ENCODE measurements at regions not wholly inside any gene's neighbourhood (a gene's known extent, or its start where the extent isn't known, plus 50 kb on each side); places are given as distances from the start of the nearest gene placed in this dataset.

GRCh38 chr3:5428607-5429516 lies 241.4 kb downstream of the EDEM1 start:
- DNase-seq (ENCODE audit: low spot score): no peak

DNA sequence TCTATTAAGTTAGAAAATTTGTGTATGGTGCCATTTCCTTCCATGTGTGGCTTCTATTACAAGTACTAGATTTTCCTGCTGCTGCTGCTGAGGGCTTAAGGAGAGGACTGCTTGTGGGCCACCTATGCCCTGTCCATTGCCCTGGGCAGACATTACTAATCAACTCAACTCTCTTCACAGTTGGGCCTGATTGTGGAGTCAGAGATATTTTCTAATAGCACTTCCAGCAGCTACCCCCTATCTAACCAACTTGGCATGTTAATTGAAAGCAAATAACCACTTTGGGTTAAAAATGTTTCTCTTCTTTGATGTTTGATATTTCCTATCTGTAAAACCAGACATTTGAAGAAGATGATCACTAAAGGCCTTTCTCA lies 242.0 kb downstream of the EDEM1 start:
- DNase-seq (ENCODE audit: low spot score): no peak

- no peak for DNase-seq (ENCODE audit: low spot score)
Measured at GRCh38 chr3:5430701-5431100, 243.2 kb downstream of the EDEM1 start.

GRCh38 chr3:5431146-5431545 lies 243.6 kb downstream of the EDEM1 start:
- DNase-seq (ENCODE audit: low spot score): no peak

DNA sequence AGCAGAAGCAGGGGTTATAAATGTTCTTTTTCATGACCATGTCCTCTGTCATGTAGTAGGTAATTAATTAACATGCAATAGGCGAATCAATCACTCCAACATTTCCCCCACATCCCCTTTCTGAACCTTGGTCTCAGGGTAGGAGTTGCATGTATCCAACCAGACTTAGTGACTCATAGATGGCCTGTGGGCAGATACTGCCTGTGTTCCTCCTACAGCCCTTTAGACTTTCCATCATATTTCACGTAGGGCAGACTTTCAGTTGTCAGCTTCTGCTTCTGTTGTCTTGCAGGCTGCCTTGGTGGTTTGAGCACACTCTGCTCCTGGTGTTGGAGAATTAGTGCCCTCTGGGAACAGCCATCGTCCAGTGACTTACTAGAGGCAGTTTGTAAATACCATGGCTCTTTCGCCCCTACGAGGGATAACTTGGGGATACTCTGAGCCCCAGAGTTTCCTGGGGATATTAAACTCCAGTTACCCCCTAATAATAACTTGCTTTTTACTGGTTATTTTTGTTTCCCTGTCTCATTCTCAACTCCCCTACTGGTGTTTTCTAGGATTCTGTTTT lies 244.4 kb downstream of the EDEM1 start:
- no peak for DNase-seq (ENCODE audit: low spot score)

DNA sequence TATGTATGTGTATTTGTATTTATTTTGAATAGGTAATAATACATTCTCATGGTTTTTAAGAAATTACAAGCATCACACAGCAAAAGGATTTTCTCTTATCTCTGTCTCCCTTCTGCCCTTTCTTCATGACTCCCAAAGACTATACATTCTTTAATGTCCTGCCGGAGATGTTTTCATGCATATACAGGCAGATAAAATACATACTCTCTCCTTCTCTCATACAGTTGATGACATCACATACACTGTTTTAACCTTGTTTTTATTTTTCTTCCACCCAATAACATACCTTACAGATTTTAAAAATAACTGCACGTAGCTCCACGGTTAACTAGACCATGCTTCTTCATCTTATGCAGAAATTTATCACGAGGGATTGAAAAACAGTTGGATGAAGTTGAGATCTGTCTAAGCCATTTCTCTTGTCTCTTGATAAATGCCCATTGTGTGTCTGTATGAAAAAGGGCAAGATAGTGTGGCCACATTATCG lies 249.8 kb downstream of the EDEM1 start:
- DNase-seq (ENCODE audit: low spot score): no peak

DNA sequence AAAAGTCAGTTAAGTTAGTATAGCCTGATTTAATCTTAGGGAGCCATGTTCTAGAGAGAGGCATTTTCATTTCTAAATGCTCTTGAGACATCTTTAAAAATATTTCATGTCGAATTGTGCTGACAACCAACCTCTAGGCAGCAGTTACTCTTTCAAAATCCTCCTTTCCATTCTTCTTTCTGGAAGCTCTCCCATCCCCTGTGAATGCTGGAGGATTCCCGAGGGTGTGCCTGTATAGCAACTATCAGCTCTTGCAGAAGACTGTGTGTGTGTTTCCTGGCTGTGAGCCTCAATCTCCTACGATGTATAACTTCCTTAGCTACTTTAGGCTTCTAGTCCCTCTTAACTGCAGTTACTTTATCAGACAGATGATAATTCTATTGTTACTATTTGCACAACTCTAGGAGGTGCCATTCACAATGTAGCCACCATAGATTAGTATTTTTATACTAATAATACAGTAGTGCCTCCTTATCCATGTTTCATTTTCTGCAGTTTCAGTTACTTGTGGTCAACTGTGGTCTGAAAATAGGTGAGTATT lies 250.3 kb downstream of the EDEM1 start:
- no peak for DNase-seq (ENCODE audit: low spot score)

DNA sequence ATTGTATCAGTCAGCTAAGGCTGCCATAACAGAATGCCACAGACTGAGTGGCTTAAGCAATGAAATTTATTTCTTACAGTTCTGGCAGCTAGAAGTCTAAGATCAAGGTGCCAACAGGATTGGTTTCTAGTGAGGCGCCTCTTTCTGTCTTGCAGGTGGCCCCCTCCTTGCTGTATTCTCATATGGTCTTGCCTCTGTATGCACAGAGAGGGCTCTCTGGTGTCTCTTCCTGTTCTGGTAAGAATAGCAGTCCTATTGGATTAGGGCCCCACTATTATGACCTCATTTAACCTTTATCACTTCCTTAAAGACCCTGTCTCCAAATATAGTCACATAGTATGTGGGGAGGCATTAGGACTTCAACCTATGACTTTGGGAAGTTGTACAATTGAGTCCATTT lies 253.9 kb downstream of the EDEM1 start:
- no peak for DNase-seq (ENCODE audit: low spot score)

GRCh38 chr3:5442106-5442785 lies 254.7 kb downstream of the EDEM1 start:
- no peak for DNase-seq (ENCODE audit: low spot score)

GRCh38 chr3:5442786-5443138 lies 255.3 kb downstream of the EDEM1 start:
- no peak for DNase-seq (ENCODE audit: low spot score)

DNA sequence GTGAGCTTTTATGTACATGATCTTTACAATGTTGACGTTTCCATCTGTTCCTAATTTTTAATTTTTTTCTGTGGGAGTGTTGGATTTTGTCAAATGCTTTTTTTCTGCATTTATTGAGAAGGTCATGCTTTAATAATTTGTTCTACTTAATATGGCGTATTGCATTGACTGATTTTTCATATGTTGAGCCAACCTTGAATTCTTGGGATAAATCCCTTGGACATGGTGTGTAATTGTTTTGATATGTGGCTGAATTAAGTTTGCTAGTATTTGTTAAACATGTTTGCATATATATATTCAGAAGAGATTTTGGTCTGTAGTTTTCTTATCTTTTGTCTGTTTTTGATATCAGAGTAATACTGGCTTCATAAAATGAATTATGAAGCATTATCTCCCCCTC lies 256.7 kb downstream of the EDEM1 start:
- no peak for DNase-seq (ENCODE audit: low spot score)

DNA sequence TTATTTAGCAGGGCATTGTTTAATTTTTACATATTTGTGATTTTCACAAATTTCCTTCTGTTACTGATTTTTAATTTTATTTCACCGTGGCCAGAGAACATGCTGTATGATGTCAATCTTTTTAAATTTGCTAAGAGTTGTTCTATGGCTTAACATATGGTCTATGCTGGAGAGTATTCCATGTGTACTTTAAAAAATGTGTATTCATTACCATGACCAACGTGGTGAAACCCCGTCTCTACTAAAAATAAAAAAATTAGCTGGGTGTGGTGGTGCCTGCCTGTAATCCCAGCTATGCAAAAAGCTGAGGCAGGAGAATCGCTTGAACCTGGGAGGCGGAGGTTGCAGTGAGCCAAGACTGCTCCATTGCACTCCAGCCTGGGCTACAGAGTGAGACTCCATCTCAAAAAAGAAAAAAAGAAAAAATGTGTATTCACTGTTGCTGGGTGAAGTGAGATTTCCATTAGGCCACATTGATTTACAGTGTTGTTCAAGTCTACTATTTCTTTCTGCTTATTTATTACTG lies 258.2 kb downstream of the EDEM1 start:
- DNase-seq (ENCODE audit: low spot score): no peak

- DNase-seq (ENCODE audit: low spot score): no peak
Measured at GRCh38 chr3:5448246-5448645, 260.7 kb downstream of the EDEM1 start.

GRCh38 chr3:5448816-5449215 lies 261.3 kb downstream of the EDEM1 start:
- no peak for DNase-seq (ENCODE audit: low spot score)

GRCh38 chr3:5456199-5456598 lies 268.7 kb downstream of the EDEM1 start:
- no peak for DNase-seq (ENCODE audit: low spot score)

DNA sequence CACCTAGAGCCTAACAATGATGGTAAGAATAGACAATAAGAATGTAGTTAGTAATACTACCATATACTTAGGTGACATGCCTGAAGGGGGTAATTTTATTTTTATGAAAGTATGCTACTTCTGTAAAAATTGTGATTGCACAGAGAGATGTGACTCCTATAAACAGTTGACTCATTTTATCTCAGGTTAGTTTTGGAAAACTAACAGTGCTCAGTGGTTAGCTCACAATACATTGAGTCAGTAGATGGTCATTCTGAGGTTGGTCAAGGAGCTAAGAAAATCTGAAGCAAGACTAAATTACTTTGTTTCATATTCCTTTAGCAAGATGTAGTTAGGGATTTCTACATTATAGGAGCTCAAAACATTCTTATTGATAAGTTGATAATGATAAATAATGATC lies 271.0 kb downstream of the EDEM1 start:
- DNase-seq (ENCODE audit: low spot score): no peak

GRCh38 chr3:5462086-5462485 lies 274.6 kb downstream of the EDEM1 start:
- DNase-seq (ENCODE audit: low spot score): no peak

DNA sequence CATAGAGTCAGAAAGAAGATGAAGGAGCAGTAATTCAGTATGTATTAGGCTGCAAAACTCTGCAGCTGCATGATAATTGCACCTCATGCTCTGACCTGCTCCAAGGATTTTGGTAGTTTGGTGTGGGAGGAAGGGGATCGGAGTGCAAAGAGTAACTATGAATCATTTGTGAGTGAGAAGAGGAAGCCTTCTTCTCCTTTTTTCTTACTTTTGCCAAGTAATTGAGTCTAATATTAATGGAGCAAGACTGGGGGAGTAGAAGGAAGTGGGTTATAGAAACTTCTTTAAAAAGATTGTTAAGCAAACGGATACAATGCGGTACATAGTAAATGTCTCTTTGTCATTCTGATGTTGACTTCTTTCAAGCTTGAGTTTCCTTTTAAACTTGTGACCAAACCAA lies 276.5 kb downstream of the EDEM1 start:
- DNase-seq (ENCODE audit: low spot score): no peak

GRCh38 chr3:5464649-5465048 lies 277.1 kb downstream of the EDEM1 start:
- no peak for DNase-seq (ENCODE audit: low spot score)

- no peak for DNase-seq (ENCODE audit: low spot score)
Measured at GRCh38 chr3:5465183-5465582, 277.7 kb downstream of the EDEM1 start.

DNA sequence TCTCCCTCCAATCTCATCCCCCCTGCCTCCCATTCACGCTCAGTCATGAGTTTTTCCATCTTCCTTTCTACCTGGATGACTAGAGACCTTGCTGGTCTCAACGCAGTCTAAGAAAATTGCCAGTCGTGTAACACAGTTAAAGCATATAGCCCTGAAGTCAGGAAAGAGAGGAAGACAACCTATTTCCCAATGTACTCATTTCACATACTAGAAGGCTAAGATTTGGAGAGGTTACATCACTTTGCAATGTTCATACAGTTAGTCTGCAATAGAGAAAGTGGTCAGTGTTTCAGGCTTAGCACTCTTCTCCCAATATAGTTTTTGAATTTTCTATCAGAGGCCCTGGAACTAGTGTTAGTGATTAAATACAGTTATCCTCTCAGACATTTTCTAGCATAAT lies 278.6 kb downstream of the EDEM1 start:
- no peak for DNase-seq (ENCODE audit: low spot score)

DNA sequence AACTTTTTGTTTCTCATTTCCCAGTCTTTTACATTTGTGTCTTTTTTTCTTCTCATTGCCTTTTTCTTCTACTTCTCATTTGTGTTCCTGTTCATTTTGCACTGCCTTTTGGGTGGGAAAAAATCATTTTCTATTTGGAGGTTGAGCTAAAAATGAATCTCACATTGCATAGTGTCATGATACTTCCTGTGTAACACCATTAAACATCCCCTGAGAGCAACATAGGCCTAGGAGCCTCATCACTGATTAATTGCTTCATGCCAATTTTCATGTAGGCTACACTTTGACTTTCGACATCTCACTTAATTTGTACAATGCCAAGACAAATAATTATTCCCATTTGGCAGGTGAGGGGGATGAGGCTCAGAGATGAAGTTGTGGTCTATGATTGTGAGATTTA lies 279.2 kb downstream of the EDEM1 start:
- no peak for DNase-seq (ENCODE audit: low spot score)

DNA sequence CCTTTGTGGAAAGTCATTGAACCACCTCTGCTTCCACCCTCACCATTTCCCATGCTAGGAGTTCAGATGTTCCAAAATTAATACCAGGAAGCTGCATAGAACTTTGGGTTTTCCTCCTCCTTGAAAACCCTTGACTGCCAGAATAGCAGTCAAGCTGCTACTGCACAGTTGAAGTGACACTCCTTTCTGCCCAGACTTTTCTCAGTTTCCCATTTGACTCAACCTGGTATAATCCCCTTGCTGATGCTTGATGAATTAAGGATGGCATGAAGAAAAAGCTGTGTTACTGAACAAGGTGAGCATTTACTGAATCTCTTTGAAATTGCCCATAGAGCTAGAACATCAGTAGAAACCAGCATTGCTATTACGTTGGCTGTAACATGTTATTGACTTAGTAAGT lies 286.0 kb downstream of the EDEM1 start:
- no peak for DNase-seq (ENCODE audit: low spot score)

Measured in HuH-7.5 (cell line).